ENCODE measurements at regions not wholly inside any gene's neighbourhood (a gene's known extent, or its start where the extent isn't known, plus 50 kb on each side); places are given as distances from the start of the nearest gene placed in this dataset.

GRCh38 chr15:62901909-62902546 lies 140.5 kb upstream of the TPM1 start:
- Histone ChIP-seq H3K9me3 (ENCODE audit: control insufficient read depth, low read length) (no peaks in the 10 kb centered on the region), H3K9ac (ENCODE audit: extremely low read depth, low read length, poor library complexity, severe bottlenecking) (no peak overlapping the region), H3K4me1 (ENCODE audit: control insufficient read depth, insufficient read depth, low read length) (peaks cover 19% of the 10 kb centered on the region), H3K27ac (ENCODE audit: low read depth, low read length) (no peak overlapping the region), H3K36me3 (ENCODE audit: control insufficient read depth, insufficient read depth, low read length) (no peaks in the 10 kb centered on the region), H3K27me3 (ENCODE audit: control insufficient read depth, insufficient read depth, low read length, poor library complexity, severe bottlenecking) (no peaks in the 10 kb centered on the region), H3K4me3 (ENCODE audit: low read length) (no peak overlapping the region)
- Mint-ChIP-seq H3K27ac (no peak overlapping the region), H3K27me3 (ENCODE audit: insufficient read depth) (peaks cover 2% of the 10 kb centered on the region), H3K4me3 (no peak overlapping the region), H3K9me3 (no peaks in the 10 kb centered on the region), H3K36me3 (ENCODE audit: low read depth) (no peaks in the 10 kb centered on the region), H3K4me1 (peaks cover 36% of the 10 kb centered on the region)
- TF ChIP-seq CTCF (conservative IDR thresholded peaks at IDR 0.05), result peak; percentile 47
- DNase-seq, result peak; percentile 69
- WGBS, 2 experiments (ENCODE audit: insufficient coverage in 1 of 2, insufficient read length in 1 of 2), result 95 to 100% methylated on average over 6 to 9 of the region's 9 CpGs

- 52 to 55% methylated on average over 2 to 4 of the region's 4 CpGs for WGBS, 2 experiments (ENCODE audit: insufficient coverage in 1 of 2, insufficient read length in 1 of 2)
- H3K4me1 Mint-ChIP-seq, result peaks cover 30% of the 10 kb centered on the region
Measured at GRCh38 chr15:62902821-62903220, 139.7 kb upstream of the TPM1 start.

GRCh38 chr15:62903437-62903836 lies 139.1 kb upstream of the TPM1 start:
- no peak overlapping the region for H3K27ac ChIP-seq (ENCODE audit: low read depth, low read length)
- no peaks in the 10 kb centered on the region for H3K36me3 ChIP-seq (ENCODE audit: control insufficient read depth, insufficient read depth, low read length)
- no peaks in the 10 kb centered on the region for H3K36me3 Mint-ChIP-seq (ENCODE audit: low read depth)
- no peaks in the 10 kb centered on the region for H3K9me3 ChIP-seq (ENCODE audit: control insufficient read depth, low read length)
- H3K4me1 ChIP-seq (ENCODE audit: control insufficient read depth, insufficient read depth, low read length), result peaks cover 19% of the 10 kb centered on the region
- H3K27ac Mint-ChIP-seq, result peak overlapping the region; percentile 58
- H3K4me1 Mint-ChIP-seq, result peaks cover 30% of the 10 kb centered on the region
- peak overlapping the region; percentile 6 for H3K4me3 ChIP-seq (ENCODE audit: low read length)
- DNase-seq, result no peak
- peaks cover 2% of the 10 kb centered on the region for H3K27me3 Mint-ChIP-seq (ENCODE audit: insufficient read depth)
- no peaks in the 10 kb centered on the region for H3K27me3 ChIP-seq (ENCODE audit: control insufficient read depth, insufficient read depth, low read length, poor library complexity, severe bottlenecking)
- no peak overlapping the region for H3K9ac ChIP-seq (ENCODE audit: extremely low read depth, low read length, poor library complexity, severe bottlenecking)
- WGBS, 2 experiments (ENCODE audit: insufficient coverage in 1 of 2, insufficient read length in 1 of 2), result 94 to 100% methylated on average over 1 of the region's 2 CpGs
- TF ChIP-seq CTCF (conservative IDR thresholded peaks at IDR 0.05), result no peak
- H3K4me3 Mint-ChIP-seq, result no peak overlapping the region
- no peaks in the 10 kb centered on the region for H3K9me3 Mint-ChIP-seq

More at GRCh38 chr15:62902821-62903220, 139.7 kb upstream of the TPM1 start:
- Histone ChIP-seq H3K27ac (ENCODE audit: low read depth, low read length) (no peak overlapping the region), H3K36me3 (ENCODE audit: control insufficient read depth, insufficient read depth, low read length) (no peaks in the 10 kb centered on the region), H3K4me3 (ENCODE audit: low read length) (no peak overlapping the region), H3K4me1 (ENCODE audit: control insufficient read depth, insufficient read depth, low read length) (peaks cover 19% of the 10 kb centered on the region), H3K27me3 (ENCODE audit: control insufficient read depth, insufficient read depth, low read length, poor library complexity, severe bottlenecking) (no peaks in the 10 kb centered on the region), H3K9ac (ENCODE audit: extremely low read depth, low read length, poor library complexity, severe bottlenecking) (no peak overlapping the region), H3K9me3 (ENCODE audit: control insufficient read depth, low read length) (no peaks in the 10 kb centered on the region)
- H3K36me3 Mint-ChIP-seq (ENCODE audit: low read depth), result no peaks in the 10 kb centered on the region
- H3K27ac Mint-ChIP-seq, result peak overlapping the region; percentile 58
- peaks cover 2% of the 10 kb centered on the region for H3K27me3 Mint-ChIP-seq (ENCODE audit: insufficient read depth)
- peak; percentile 14 for TF ChIP-seq CTCF (conservative IDR thresholded peaks at IDR 0.05)
- no peaks in the 10 kb centered on the region for H3K9me3 Mint-ChIP-seq
- H3K4me3 Mint-ChIP-seq, result no peak overlapping the region
- peak; percentile 82 for DNase-seq

Measured in endodermal cell (in vitro differentiated cells).